H1 (cell line): ENCODE measurements at regions not wholly inside any gene's neighbourhood (a gene's known extent, or its start where the extent isn't known, plus 50 kb on each side); places are given as distances from the start of the nearest gene placed in this dataset.

Experiments used
- CTCF ChIA-PET: fragments of 300-600 bp; sonication (Branson Sonifier 250); formaldehyde crosslinking; loops from one replicate; lab custom pipeline; 2021; ENCODE audit not compliant: partially characterized antibody; lab: Charles Lee
- POLR2A ChIA-PET: fragments of 300-600 bp; sonication (Branson Sonifier 250); formaldehyde crosslinking; loops from one replicate; lab custom pipeline; 2021; ENCODE audit warnings: inconsistent platforms; ENCODE audit not compliant: partially characterized antibody; lab: Charles Lee
- DNase-seq, 2 experiments: peaks; one replicate each; pipeline versions ENCODE4 v3.0.0 to v3.0.0-alpha.2; 2010 to 2022; ENCODE audit warnings: low spot score in 2 of 2, low read depth in 1 of 2, mixed read lengths in 1 of 2
- FAIRE-seq: peaks from 2 replicates; lab custom pipeline; 2011; peaks lifted over from hg19 to GRCh38; lab: Jason Lieb, UNC
- H2AFZ ChIP-seq: 2 replicates; pipeline ENCODE4 v1.8.1; 2012; ENCODE audit warnings: low read length, inconsistent platforms
- H2AK5ac ChIP-seq: 2 replicates; pipeline ENCODE4 v1.6.1; 2013; ENCODE audit warnings: low read depth, low read length
- H2BK120ac ChIP-seq: replicated peaks from 2 replicates; pipeline ENCODE3; 2013; ENCODE audit warnings: low read depth, low read length, inconsistent platforms
- H2BK12ac ChIP-seq: 2 replicates; pipeline ENCODE4 v1.6.1; 2013; ENCODE audit warnings: low read depth, low read length
- H2BK15ac ChIP-seq: 2 replicates; pipeline ENCODE4 v1.6.1; 2013; ENCODE audit warnings: low read length
- H2BK20ac ChIP-seq: 2 replicates; pipeline ENCODE4 v1.6.1; 2013; ENCODE audit warnings: low read length
- H2BK5ac ChIP-seq: 2 replicates; pipeline ENCODE4 v1.6.1; 2013; ENCODE audit warnings: low read depth, low read length
- H3K14ac ChIP-seq: 2 replicates; pipeline ENCODE4 v1.6.1; 2013; ENCODE audit warnings: inconsistent platforms; ENCODE audit not compliant: insufficient read length
- H3K18ac ChIP-seq: 2 replicates; pipeline ENCODE4 v1.6.1; 2013; ENCODE audit warnings: low read length; ENCODE audit errors: extremely low read depth
- H3K23ac ChIP-seq: 2 replicates; pipeline ENCODE4 v1.6.1; 2013; ENCODE audit warnings: inconsistent platforms; ENCODE audit not compliant: insufficient read length
- H3K23me2 ChIP-seq: 2 replicates; pipeline ENCODE4 v1.6.1; 2013; ENCODE audit warnings: low read depth, low read length
- H3K27ac ChIP-seq: 2 replicates; pipeline ENCODE4 v1.6.1; 2011; ENCODE audit warnings: low read depth, low read length, inconsistent platforms
- H3K27me3 ChIP-seq, 4 experiments: replicated peaks in 1 of 4; 1 replicate in 1 of 4; 2 replicates in 3 of 4; pipeline versions ENCODE4 v1.6.1 to v1.8.1; 2011 to 2013; ENCODE audit warnings: low read length in 3 of 4, mild to moderate bottlenecking in 3 of 4, inconsistent platforms in 2 of 4, mixed read lengths in 2 of 4, moderate library complexity in 1 of 4; ENCODE audit not compliant: control insufficient read depth in 3 of 4, insufficient read depth in 3 of 4; ENCODE audit errors: extremely low read depth in 1 of 4
- H3K36me3 ChIP-seq, 4 experiments: 2 replicates each; pipeline versions ENCODE4 v1.6.1 to v1.8.1; 2011 to 2013; ENCODE audit warnings: mild to moderate bottlenecking in 4 of 4, low read length in 3 of 4, moderate library complexity in 2 of 4, control low read depth in 1 of 4, inconsistent platforms in 1 of 4; ENCODE audit not compliant: insufficient read depth in 4 of 4, control insufficient read depth in 2 of 4
- H3K4ac ChIP-seq: replicated peaks from 2 replicates; pipeline ENCODE3; 2013; ENCODE audit warnings: low read length, low read depth, mixed read lengths, inconsistent platforms; ENCODE audit not compliant: insufficient read length
- H3K4me1 ChIP-seq, 4 experiments: replicated peaks in 1 of 4; 1 replicate in 1 of 4; 2 replicates in 3 of 4; pipeline versions ENCODE4 v1.6.1 to v1.8.1; 2011 to 2013; ENCODE audit warnings: low read length in 3 of 4, inconsistent platforms in 2 of 4, mixed read lengths in 1 of 4; ENCODE audit not compliant: insufficient read depth in 4 of 4, control insufficient read depth in 3 of 4
- H3K4me2 ChIP-seq, 2 experiments: 2 replicates each; pipeline versions ENCODE4 v1.6.1 to v1.8.1; 2011 to 2013; ENCODE audit warnings: low read depth in 2 of 2, low read length in 2 of 2, control low read depth in 1 of 2, inconsistent platforms in 1 of 2, mild to moderate bottlenecking in 1 of 2; ENCODE audit not compliant: insufficient read depth in 1 of 2
- H3K4me3 ChIP-seq, 4 experiments: fragments of 200-600, 300-600 bp in 1 of 4; sonication (generic), shearing (Covaris generic), sonication (Bioruptor Twin) in 1 of 4; 2 replicates each; pipeline versions ENCODE4 v1.5.1 to v1.8.1; 2011 to 2016; ENCODE audit warnings: low read length in 4 of 4, low read depth in 3 of 4, control low read depth in 2 of 4, inconsistent platforms in 2 of 4, mild to moderate bottlenecking in 2 of 4, mixed read lengths in 1 of 4, moderate library complexity in 1 of 4; ENCODE audit not compliant: insufficient read depth in 2 of 4; ENCODE audit errors: extremely low read depth in 1 of 4
- H3K56ac ChIP-seq: replicated peaks from 2 replicates; pipeline ENCODE3; 2013; ENCODE audit warnings: low read depth, mild to moderate bottlenecking, mixed read lengths, low read length, inconsistent platforms; ENCODE audit not compliant: insufficient read length
- H3K79me1 ChIP-seq: 2 replicates; pipeline ENCODE4 v1.6.1; 2013; ENCODE audit warnings: low read depth, low read length, control low read depth
- H3K79me2 ChIP-seq, 2 experiments: 2 replicates each; pipeline versions ENCODE4 v1.6.1 to v1.8.1; 2012 to 2013; ENCODE audit warnings: low read length in 2 of 2, mild to moderate bottlenecking in 2 of 2, inconsistent platforms in 1 of 2; ENCODE audit not compliant: insufficient read depth in 2 of 2, control insufficient read depth in 1 of 2
- H3K9ac ChIP-seq, 4 experiments: replicated peaks in 1 of 4; 1 replicate in 1 of 4; 2 replicates in 3 of 4; pipeline versions ENCODE4 v1.6.1 to v1.8.1; 2011 to 2013; ENCODE audit warnings: low read depth in 3 of 4, low read length in 3 of 4, control low read depth in 2 of 4, mild to moderate bottlenecking in 2 of 4, moderate library complexity in 2 of 4, inconsistent platforms in 1 of 4; ENCODE audit errors: extremely low read depth in 1 of 4
- H3K9me3 ChIP-seq, 2 experiments: 2 replicates each; pipeline versions ENCODE4 v1.6.1 to v1.8.1; 2012 to 2013; ENCODE audit warnings: mild to moderate bottlenecking in 2 of 2, moderate library complexity in 2 of 2, control low read depth in 1 of 2, inconsistent platforms in 1 of 2, low read depth in 1 of 2, low read length in 1 of 2, mixed read lengths in 1 of 2; ENCODE audit not compliant: insufficient read depth in 2 of 2
- H4K20me1 ChIP-seq, 2 experiments: replicated peaks in 1 of 2; 2 replicates each; pipeline versions ENCODE3 to v1.8.1; 2011 to 2013; ENCODE audit warnings: inconsistent platforms in 2 of 2, low read length in 2 of 2, mild to moderate bottlenecking in 1 of 2; ENCODE audit not compliant: insufficient read depth in 2 of 2, control insufficient read depth in 1 of 2
- H4K5ac ChIP-seq: 2 replicates; pipeline ENCODE4 v1.6.1; 2013; ENCODE audit warnings: low read length, low read depth, mixed read lengths, inconsistent platforms; ENCODE audit not compliant: insufficient read length
- H4K8ac ChIP-seq: 2 replicates; pipeline ENCODE4 v1.8.0; 2013; ENCODE audit warnings: mild to moderate bottlenecking, moderate library complexity, low read length, inconsistent platforms; ENCODE audit not compliant: insufficient read depth; ENCODE audit errors: extremely low read depth
- H4K91ac ChIP-seq: replicated peaks from 2 replicates; pipeline ENCODE3; 2013; ENCODE audit warnings: low read length, mixed read lengths, inconsistent platforms; ENCODE audit not compliant: insufficient read length
- BACH1 ChIP-seq: IDR thresholded peaks from 2 replicates; pipeline ENCODE4 v1.6.1; 2012; ENCODE audit warnings: low read length, improper control_type of control experiment
- BRCA1 ChIP-seq: IDR thresholded peaks from 2 replicates; pipeline ENCODE4 v1.6.1; 2012; ENCODE audit warnings: low read depth, low read length, improper control_type of control experiment
- EP300 ChIP-seq, 2 experiments: IDR thresholded peaks; 1 replicate in 1 of 2; 2 replicates in 1 of 2; pipeline ENCODE4 v1.6.1; 2011 to 2012; ENCODE audit warnings: low read depth in 2 of 2, low read length in 2 of 2, mild to moderate bottlenecking in 2 of 2, borderline replicate concordance in 1 of 2, inconsistent platforms in 1 of 2, moderate library complexity in 1 of 2
- GABPA ChIP-seq: IDR thresholded peaks from 2 replicates; pipeline ENCODE4 v1.6.1; 2011; ENCODE audit warnings: mild to moderate bottlenecking, low read length, moderate library complexity, borderline replicate concordance; ENCODE audit not compliant: insufficient read depth
- KDM1A ChIP-seq: fragments of 200-600, 300-600 bp; sonication (generic); IDR thresholded peaks from 2 replicates; pipeline ENCODE4 v1.7.1; 2016; ENCODE audit warnings: mild to moderate bottlenecking, low read length, borderline replicate concordance
- POLR2A ChIP-seq, 2 experiments: IDR thresholded peaks; 1 replicate in 1 of 2; 2 replicates in 1 of 2; pipeline ENCODE4 v1.6.1; 2011; ENCODE audit warnings: low read depth in 2 of 2, low read length in 2 of 2, mild to moderate bottlenecking in 2 of 2; ENCODE audit errors: control extremely low read depth in 1 of 2
- POLR2AphosphoS5 ChIP-seq: IDR thresholded peaks from 2 replicates; pipeline ENCODE4 v1.6.1; 2011; ENCODE audit warnings: low read depth, low read length
- RFX5 ChIP-seq: IDR thresholded peaks from 2 replicates; pipeline ENCODE4 v1.6.1; 2011; ENCODE audit warnings: low read depth, low read length, improper control_type of control experiment, borderline replicate concordance
- RNF2 ChIP-seq: fragments of 200-900, 300-1000 bp; sonication (generic); IDR thresholded peaks from 2 replicates; pipeline ENCODE4 v1.7.1; 2016; ENCODE audit warnings: borderline replicate concordance, low read depth, mild to moderate bottlenecking, antibody characterized with exemption, low read length; ENCODE audit not compliant: poor library complexity, severe bottlenecking; ENCODE audit errors: missing control alignments
- RXRA ChIP-seq: IDR thresholded peaks from 2 replicates; pipeline ENCODE4 v1.6.1; 2011; ENCODE audit warnings: low read depth, mild to moderate bottlenecking, low read length, moderate library complexity; ENCODE audit not compliant: insufficient read depth
- SIN3A ChIP-seq, 2 experiments: IDR thresholded peaks in 1 of 2; conservative IDR thresholded peaks in 1 of 2; 2 replicates each; pipeline ENCODE4 v1.6.1; 2011 to 2012; ENCODE audit warnings: low read length in 2 of 2, improper control_type of control experiment in 1 of 2, low read depth in 1 of 2, mild to moderate bottlenecking in 1 of 2
- SIRT6 ChIP-seq: IDR thresholded peaks from one replicate; pipeline ENCODE4 v1.7.1; 2012; ENCODE audit warnings: low read length, inconsistent platforms
- SP1 ChIP-seq: IDR thresholded peaks from 2 replicates; pipeline ENCODE4 v1.6.1; 2011; ENCODE audit warnings: low read depth, low read length
- SUZ12 ChIP-seq: fragments of 200-600 bp; sonication (generic); IDR thresholded peaks from 2 replicates; pipeline ENCODE4 v1.6.1; 2012; ENCODE audit warnings: mild to moderate bottlenecking, inconsistent platforms, low read length, moderate library complexity, mixed read lengths
- TEAD4 ChIP-seq: IDR thresholded peaks from 2 replicates; pipeline ENCODE4 v1.6.1; 2012; ENCODE audit warnings: low read depth, low read length, inconsistent platforms, mixed read lengths
- WGBS, 2 experiments: shearing (Covaris generic) in 1 of 2; methylation state at CpG; one replicate each; pipeline versions ENCODE4 v1.1.6 to v1.1.7; 2013 to 2015; ENCODE audit warnings: low lambda C conversion rate in 2 of 2, mixed read lengths in 2 of 2, inconsistent platforms in 1 of 2, low coverage in 1 of 2, missing lambda C conversion rate in 1 of 2; ENCODE audit not compliant: insufficient replicate concordance in 2 of 2, insufficient coverage in 1 of 2, insufficient read length in 1 of 2; ENCODE audit errors: extremely low coverage in 1 of 2, missing lambda C conversion rate in 1 of 2; 5-methylcytosine and 5-hydroxymethylcytosine counted together

DNA sequence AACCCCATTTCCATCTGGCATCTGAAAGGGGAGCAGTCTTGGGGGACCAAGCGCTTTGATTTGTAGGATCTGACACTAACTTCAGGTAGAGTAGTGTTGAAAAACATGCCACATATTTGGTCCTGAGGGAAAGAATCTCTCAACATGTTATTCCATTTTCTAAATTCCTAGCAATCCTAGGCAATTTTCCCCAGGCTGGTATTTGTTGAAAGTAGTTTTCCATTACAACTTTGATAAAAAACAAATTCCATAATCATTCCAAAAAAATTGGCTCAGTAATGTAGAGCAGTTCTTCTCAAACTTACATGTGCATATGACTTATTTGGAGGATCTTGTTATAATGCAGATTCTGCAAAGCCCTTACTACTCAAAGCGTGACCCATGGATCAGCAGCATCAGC, 477.9 kb downstream of the ACTL7B start:
- Histone ChIP-seq H4K5ac (no peak overlapping the region), H2BK5ac (no peak overlapping the region), H3K4ac (no peak overlapping the region), H4K20me1 (no peaks in the 10 kb centered on the region), H3K18ac (no peak overlapping the region), H3K9me3 (no peaks in the 10 kb centered on the region), H2BK120ac (no peak overlapping the region), H2BK15ac (no peak overlapping the region), H2BK12ac (no peak overlapping the region), H2BK20ac (no peak overlapping the region), H2AK5ac (no peak overlapping the region), H3K79me2 (no peaks in the 10 kb centered on the region), H3K23me2 (no peaks in the 10 kb centered on the region), H3K79me1 (no peaks in the 10 kb centered on the region), H3K9ac (no peak overlapping the region), H3K4me1 (no peaks in the 10 kb centered on the region), H3K56ac (no peak overlapping the region), H3K27me3 (no peaks in the 10 kb centered on the region), H3K27ac (no peak overlapping the region), H3K4me3 (no peak overlapping the region), H3K23ac (no peak overlapping the region), H3K4me2 (no peak overlapping the region), H4K8ac (no peak overlapping the region), H2AFZ (no peak overlapping the region), H4K91ac (no peak overlapping the region), H3K36me3 (no peaks in the 10 kb centered on the region), H3K14ac (no peak overlapping the region)
- FAIRE-seq = no peak
- ChIA-PET CTCF (no interaction called here), POLR2A (no interaction called here)
- 94% methylated on average over 2 of the region's 2 CpGs; no CpG with 5 or more reads in 1 of the 2 experiments for WGBS, 2 experiments
- DNase-seq = no peak
- TF ChIP-seq BACH1 (no peak), RXRA (no peak), KDM1A (no peak), RFX5 (no peak), BRCA1 (no peak), EP300 (IDR thresholded peaks at IDR 0.05; ENCODE audit: borderline replicate concordance in 1 of 2, low read depth in 2 of 2, low read length in 2 of 2) (no peak), GABPA (no peak), SUZ12 (no peak), SIN3A (conservative IDR thresholded peaks at IDR 0.05 in 1 of 2, IDR thresholded peaks at IDR 0.05 in 1 of 2; ENCODE audit: low read depth in 1 of 2, low read length in 2 of 2) (no peak), RNF2 (no peak), POLR2AphosphoS5 (no peak), TEAD4 (no peak), POLR2A (IDR thresholded peaks at IDR 0.05; ENCODE audit: control extremely low read depth in 1 of 2, low read depth in 2 of 2, low read length in 2 of 2) (no peak), SP1 (no peak), SIRT6 (no peak)
